ENCODE measurements at regions not wholly inside any gene's neighbourhood (a gene's known extent, or its start where the extent isn't known, plus 50 kb on each side); places are given as distances from the start of the nearest gene placed in this dataset.

DNA sequence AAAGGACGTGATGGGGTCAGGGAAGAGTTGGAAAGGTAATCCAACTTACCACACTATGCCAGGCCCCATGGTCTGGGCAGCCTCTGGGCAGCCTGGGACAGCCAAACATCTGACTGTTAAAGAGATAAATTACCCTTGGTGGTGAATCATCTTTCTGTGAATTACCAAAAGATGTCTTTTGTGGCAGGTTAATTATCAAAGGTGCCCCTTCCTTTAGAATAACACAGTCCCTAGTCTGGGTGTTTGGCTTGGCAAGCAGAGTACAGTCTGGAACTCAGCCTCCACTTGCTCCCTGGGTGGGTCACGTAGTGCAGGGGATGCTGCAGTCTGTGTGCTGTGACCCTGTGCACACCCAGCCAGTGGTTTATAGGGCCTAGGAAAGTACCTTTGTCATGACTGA lies 113.1 kb downstream of the ZNF621 start:
- TF ChIP-seq SIN3A (IDR thresholded peaks at IDR 0.05; ENCODE audit: borderline replicate concordance, insufficient read depth, low read length) (no peak), TAF1 (IDR thresholded peaks at IDR 0.05; ENCODE audit: borderline replicate concordance, insufficient read depth, low read length) (no peak)

Data from PFSK-1 (cell line).